ENCODE measurements at regions not wholly inside any gene's neighbourhood (a gene's known extent, or its start where the extent isn't known, plus 50 kb on each side); places are given as distances from the start of the nearest gene placed in this dataset.

- in situ Hi-C loops (cut with HindIII; ENCODE audit: low sequenced_read_pairs), result loop anchor here (25.0 kb wide), 1 partner anchor 222 kb away; the partner anchor contains the start of gene MARCKS
Measured at GRCh38 chr6:113640051-113640450, 217.1 kb upstream of the MARCKS start.

GRCh38 chr6:113642001-113642713 lies 215.0 kb upstream of the MARCKS start:
- in situ Hi-C loops (cut with HindIII; ENCODE audit: low sequenced_read_pairs), result loop anchor here (25.0 kb wide), 1 partner anchor 220 kb away; the partner anchor contains the start of gene MARCKS

DNA sequence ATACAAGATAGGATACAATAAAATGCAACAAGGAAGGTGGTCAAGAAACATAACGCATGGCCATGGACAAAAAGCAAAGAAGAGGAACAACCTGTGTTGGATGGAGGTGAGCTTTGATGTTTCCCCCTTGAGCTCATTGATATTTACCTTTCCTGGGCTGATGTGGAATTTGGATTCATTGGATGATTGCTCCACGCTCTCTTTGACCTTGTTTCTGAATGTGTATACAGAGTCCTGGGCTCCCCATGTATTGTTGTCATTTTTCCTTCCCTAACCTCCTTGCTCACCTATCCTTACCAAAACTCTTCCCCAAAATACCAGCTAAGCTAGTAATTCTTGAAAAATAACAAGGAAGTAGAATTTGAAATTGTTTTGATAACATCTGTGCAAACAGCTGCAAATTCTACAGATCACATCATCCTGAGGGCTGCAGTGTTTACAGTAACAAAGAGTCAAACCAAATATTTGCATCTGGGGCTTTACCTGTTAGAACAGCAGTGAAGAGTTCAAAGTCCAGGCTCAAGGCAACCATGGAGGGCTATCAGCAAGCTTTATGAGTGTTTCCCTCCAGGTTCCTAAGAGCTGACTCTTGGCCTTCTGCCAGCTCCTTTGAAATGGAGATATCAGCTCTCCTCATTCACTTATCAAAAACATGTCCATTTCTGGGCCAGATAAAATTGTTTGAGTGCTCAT lies 214.3 kb upstream of the MARCKS start:
- in situ Hi-C loops (cut with HindIII; ENCODE audit: low sequenced_read_pairs), result loop anchor here (25.0 kb wide), 1 partner anchor 219 kb away; the partner anchor contains the start of gene MARCKS

- in situ Hi-C loops (cut with HindIII; ENCODE audit: low sequenced_read_pairs), result loop anchor here (25.0 kb wide), 1 partner anchor 219 kb away; the partner anchor contains the start of gene MARCKS
Measured at GRCh38 chr6:113643407-113643770, 213.8 kb upstream of the MARCKS start.

GRCh38 chr6:113644861-113645575 lies 212.1 kb upstream of the MARCKS start:
- in situ Hi-C loops (cut with HindIII; ENCODE audit: low sequenced_read_pairs), result loop anchor here (25.0 kb wide), 1 partner anchor 217 kb away; the partner anchor contains the start of gene MARCKS

GRCh38 chr6:113645576-113645970 lies 211.6 kb upstream of the MARCKS start:
- in situ Hi-C loops (cut with HindIII; ENCODE audit: low sequenced_read_pairs), result loop anchor here (25.0 kb wide), 1 partner anchor 217 kb away; the partner anchor contains the start of gene MARCKS

- in situ Hi-C loops (cut with HindIII; ENCODE audit: low sequenced_read_pairs), result loop anchor here (25.0 kb wide), 1 partner anchor 216 kb away; the partner anchor contains the start of gene MARCKS
Measured at GRCh38 chr6:113645986-113646385, 211.2 kb upstream of the MARCKS start.

DNA sequence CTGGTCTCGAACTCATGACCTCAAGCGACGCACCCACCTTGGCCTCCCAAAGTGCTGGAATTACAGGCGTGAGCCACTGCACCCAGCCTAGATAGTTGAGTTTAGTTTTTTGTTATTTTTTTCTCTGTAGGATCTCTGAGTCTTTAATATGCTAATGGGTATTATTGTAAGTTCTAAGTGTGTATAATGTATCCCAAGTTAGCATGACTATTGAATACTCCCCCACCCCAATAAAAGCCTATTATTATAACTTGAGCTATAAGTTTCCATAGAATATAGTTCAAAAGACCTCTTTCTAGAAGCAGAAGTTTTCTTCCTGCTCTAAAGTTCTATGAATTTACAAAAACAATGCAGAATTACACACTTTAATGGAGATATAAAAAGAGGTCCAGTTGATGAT lies 210.4 kb upstream of the MARCKS start:
- in situ Hi-C loops (cut with HindIII; ENCODE audit: low sequenced_read_pairs), result loop anchor here (25.0 kb wide), 1 partner anchor 216 kb away; the partner anchor contains the start of gene MARCKS

DNA sequence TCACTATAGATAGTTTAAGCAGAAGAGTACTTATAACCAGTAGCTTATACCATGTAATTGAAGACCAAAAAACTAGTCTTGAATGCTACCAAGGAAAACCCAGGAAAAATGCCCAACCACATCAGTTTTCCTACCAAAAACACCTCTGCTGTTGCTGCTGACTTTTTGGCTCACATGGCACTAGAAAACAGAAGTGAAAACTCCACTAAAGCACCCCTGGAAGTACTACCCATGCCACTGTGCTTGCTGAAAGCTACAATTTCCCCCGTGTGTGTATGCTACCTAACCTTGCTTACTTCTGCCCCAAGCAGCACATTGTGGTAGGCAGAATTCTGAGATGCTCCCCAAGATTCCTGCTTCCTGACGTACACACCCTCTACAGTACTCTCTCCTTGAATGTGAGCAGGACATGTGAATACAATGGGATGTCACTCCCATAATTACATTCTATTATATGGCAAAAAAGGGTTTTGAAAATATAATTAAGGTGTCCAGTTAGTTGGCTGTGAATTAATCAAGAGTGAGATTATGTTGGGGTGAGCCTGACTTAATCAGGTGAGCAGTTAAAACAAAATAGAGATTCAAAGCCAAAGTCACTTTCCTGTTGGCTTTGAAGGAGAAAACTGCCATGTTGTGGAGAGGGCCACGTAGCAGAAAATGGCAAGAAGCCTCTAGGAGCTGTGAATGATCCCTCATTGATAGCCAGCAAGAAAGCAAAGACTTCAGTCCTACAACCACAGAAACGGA lies 209.8 kb upstream of the MARCKS start:
- in situ Hi-C loops (cut with HindIII; ENCODE audit: low sequenced_read_pairs), result loop anchor here (25.0 kb wide), 1 partner anchor 215 kb away; the partner anchor contains the start of gene MARCKS

DNA sequence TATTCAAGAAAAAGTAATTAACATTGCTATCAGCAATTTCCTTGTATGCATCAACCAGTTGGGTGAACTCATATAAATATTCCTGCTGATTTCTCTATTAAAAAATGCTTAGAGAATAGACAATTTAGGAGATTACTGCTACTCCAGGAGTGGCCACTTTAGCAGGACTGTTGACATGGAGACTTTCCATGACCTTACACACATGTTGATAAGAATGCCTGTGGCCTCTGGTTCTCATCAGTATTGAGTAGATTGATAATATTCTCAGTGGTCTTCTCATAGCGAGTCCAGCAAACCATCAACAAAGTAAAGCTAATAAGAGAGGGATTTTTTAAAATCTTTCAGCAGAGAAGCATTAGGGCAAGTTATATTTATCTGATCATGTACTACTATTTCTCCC lies 208.4 kb upstream of the MARCKS start:
- in situ Hi-C loops (cut with HindIII; ENCODE audit: low sequenced_read_pairs), result loop anchor here (25.0 kb wide), 1 partner anchor 214 kb away; the partner anchor contains the start of gene MARCKS

DNA sequence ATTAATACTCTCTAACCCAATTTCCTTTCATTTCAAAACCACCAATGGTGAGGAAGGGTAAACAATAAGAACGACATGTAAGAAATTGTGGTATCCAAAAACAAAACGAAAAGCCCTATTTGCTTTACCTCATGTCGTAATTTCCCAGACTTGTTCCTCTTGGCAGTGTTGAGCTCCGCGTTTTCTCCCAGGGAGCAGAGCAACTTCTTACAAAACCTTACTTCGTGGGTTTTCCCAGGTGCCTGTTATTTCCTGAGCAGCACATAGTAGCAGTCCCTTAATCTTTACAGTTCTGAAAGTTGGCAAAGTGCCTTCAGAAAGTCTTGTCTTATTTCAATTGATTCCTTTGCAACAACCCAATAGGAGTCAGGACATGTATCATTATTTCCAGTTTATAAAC lies 207.9 kb upstream of the MARCKS start:
- in situ Hi-C loops (cut with HindIII; ENCODE audit: low sequenced_read_pairs), result loop anchor here (25.0 kb wide), 1 partner anchor 213 kb away; the partner anchor contains the start of gene MARCKS

- in situ Hi-C loops (cut with HindIII; ENCODE audit: low sequenced_read_pairs), result loop anchor here (25.0 kb wide), 1 partner anchor 212 kb away; the partner anchor contains the start of gene MARCKS
Measured at GRCh38 chr6:113649880-113650609, 207.1 kb upstream of the MARCKS start.

DNA sequence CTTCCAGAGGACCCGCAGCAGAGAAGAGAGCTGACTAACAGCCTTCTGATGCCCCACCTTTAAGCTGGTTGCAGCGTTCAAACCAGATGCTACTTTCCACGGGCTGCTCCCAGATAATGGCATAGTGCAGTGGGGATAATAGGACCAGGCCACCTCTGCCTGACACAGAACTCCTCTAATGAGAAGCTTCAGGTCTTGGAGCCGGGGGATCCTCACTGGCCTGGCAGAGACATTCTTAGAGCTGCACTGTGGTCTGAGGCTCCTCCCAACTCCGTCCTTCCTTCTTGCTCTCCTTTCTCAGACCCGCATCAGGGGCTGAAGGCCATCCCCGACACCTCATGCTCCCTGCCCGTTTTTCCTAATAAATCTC lies 206.6 kb upstream of the MARCKS start:
- in situ Hi-C loops (cut with HindIII; ENCODE audit: low sequenced_read_pairs), result no loop called here

DNA sequence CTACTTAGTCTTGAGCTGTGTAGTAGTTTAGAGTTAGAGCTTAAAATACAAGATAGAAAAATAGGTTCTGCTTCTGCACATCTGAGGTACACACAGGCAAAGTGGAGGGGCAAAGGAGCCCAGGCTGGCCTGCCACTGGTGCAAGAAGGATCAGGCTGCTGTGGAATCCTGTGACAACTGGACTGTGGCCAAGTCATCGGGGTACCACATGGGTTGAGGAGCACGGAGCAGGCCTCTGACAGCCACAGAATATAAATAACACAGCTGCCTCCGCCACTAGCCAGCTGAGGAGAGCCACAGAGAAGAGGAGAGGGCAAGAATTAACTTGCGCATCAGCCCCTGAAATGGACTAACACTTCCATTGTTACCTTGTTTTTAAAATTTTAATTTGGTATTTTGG lies 206.0 kb upstream of the MARCKS start:
- in situ Hi-C loops (cut with HindIII; ENCODE audit: low sequenced_read_pairs), result no loop called here

DNA sequence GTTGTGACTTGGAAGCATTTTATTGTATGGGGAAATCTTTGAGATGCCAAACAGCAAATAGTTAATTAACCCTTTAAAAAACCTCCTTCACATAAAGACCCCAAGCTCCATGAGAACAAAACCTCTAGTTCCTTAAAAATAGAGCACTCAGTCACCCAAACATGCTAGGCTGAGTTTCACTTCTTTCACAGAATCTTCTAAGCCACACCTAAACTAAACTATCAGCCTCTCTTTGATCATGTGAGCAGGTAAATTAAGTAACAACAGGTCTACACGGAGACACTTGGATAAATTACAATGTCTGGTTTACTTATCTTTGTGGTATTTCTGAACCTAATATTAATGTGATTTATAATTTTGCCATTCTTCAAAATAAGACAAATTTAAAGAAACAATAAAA lies 205.2 kb upstream of the MARCKS start:
- in situ Hi-C loops (cut with HindIII; ENCODE audit: low sequenced_read_pairs), result no loop called here

DNA sequence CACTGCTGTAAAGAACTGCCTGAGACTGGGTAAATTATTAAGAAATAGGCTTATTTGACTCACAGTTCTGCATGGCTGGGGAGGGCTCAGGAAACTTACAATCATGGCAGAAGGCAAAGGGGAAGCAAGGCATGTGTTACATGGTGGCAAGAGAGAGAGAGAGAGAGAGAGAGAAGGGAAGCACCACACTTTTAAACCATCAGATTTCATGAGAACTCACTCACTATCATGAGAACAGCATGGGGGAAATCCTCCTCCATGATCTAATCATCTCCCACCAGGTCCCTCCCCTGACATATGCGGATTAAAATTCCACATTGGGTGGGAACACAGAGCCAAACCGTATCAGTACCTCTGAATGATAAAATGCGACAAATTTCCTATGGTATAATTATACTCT lies 203.9 kb upstream of the MARCKS start:
- in situ Hi-C loops (cut with HindIII; ENCODE audit: low sequenced_read_pairs), result no loop called here

DNA sequence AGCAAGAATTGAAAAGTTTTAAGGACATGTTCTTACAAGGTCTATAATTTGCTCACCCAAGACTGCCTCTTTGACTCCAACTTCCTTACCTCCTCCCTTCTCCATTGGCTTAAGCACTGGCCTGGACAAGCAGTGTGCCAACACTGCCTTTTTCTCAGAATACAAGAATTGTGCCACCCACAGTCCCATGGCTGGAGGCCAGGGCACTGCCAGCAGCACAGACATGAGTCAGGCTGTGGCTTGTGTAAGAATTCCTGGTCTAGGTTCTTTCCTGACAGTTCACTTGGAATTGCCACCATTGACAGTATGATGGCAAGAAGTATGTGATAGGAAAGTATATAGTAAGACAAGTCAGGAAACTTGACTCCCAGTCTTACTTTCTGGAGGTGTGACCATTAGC lies 202.7 kb upstream of the MARCKS start:
- in situ Hi-C loops (cut with HindIII; ENCODE audit: low sequenced_read_pairs), result no loop called here

DNA sequence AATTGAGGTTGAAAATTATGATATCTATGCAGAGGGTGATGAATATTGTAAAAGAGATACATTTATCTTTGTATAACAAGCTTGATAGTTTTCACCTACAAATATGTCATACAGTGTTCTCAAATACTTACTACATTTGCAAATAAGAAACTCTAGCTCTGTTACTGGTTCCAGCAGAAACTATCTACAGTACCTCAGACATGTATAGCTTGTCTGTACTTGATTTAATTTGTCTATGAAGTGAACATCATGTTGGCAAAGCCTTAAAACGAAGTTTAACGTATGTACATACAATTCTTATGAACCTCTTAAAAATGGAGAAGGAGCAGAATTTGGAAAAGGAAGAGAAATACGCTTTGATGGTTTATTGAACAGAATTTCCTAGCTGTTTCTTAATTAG lies 201.4 kb upstream of the MARCKS start:
- in situ Hi-C loops (cut with HindIII; ENCODE audit: low sequenced_read_pairs), result no loop called here

GRCh38 chr6:113659762-113660404 lies 197.3 kb upstream of the MARCKS start:
- in situ Hi-C loops (cut with HindIII; ENCODE audit: low sequenced_read_pairs), result loop anchor here (10.0 kb wide), 1 partner anchor 65 kb away; no protein-coding TSS in a partner anchor

Measured in endothelial cell of hepatic sinusoid (primary cell).